Lung (tissue), 11 donors: ENCODE measurements at regions not wholly inside any gene's neighbourhood (a gene's known extent, or its start where the extent isn't known, plus 50 kb on each side); places are given as distances from the start of the nearest gene placed in this dataset.

Experiments used
- ATAC-seq: fragments of 200-7000 bp; cut with Tn5 transposase; one replicate; pipeline ENCODE4 v1.9.1; 2020; ENCODE audit warnings: moderate number of reproducible peaks; ENCODE audit not compliant: insufficient read depth, low FRiP score
- DNase-seq, 3 donors: peaks; one replicate each; pipeline ENCODE4 v3.0.0-alpha.2; 2013 to 2017
- H3K27ac ChIP-seq, 2 donors: one replicate each; pipeline ENCODE4 v1.5.1; 2013; ENCODE audit warnings: mild to moderate bottlenecking in 2 of 2, moderate library complexity in 2 of 2, control low read depth in 1 of 2, inconsistent platforms in 1 of 2, low read depth in 1 of 2, low read length in 1 of 2
- H3K27me3 ChIP-seq, 3 donors: one replicate each; pipeline ENCODE4 v1.5.1; 2013; ENCODE audit warnings: low read length in 2 of 3; ENCODE audit not compliant: control insufficient read depth in 3 of 3, insufficient read depth in 3 of 3
- H3K36me3 ChIP-seq, 4 donors: one replicate each; pipeline ENCODE4 v1.5.1; 2013; ENCODE audit warnings: low read length in 4 of 4, mild to moderate bottlenecking in 1 of 4, moderate library complexity in 1 of 4; ENCODE audit not compliant: control insufficient read depth in 4 of 4, insufficient read depth in 4 of 4
- H3K4me1 ChIP-seq, 5 donors: one replicate each; pipeline ENCODE4 v1.5.1; 2013; ENCODE audit warnings: low read length in 5 of 5, mild to moderate bottlenecking in 2 of 5, moderate library complexity in 1 of 5; ENCODE audit not compliant: control insufficient read depth in 5 of 5, insufficient read depth in 5 of 5
- H3K4me3 ChIP-seq: one replicate; pipeline ENCODE4 v1.5.1; 2013; ENCODE audit warnings: mild to moderate bottlenecking, control low read depth, moderate library complexity
- H3K9ac ChIP-seq, 2 donors: one replicate each; pipeline ENCODE4 v1.5.1; 2013; ENCODE audit warnings: low read length in 2 of 2, control low read depth in 1 of 2; ENCODE audit not compliant: insufficient read depth in 1 of 2
- H3K9me3 ChIP-seq, 4 donors: one replicate each; pipeline ENCODE4 v1.5.1; 2013; ENCODE audit warnings: low read length in 3 of 4, mild to moderate bottlenecking in 1 of 4, moderate library complexity in 1 of 4; ENCODE audit not compliant: control insufficient read depth in 4 of 4, insufficient read depth in 3 of 4
- WGBS, 2 donors: extraction: QIAGEN DNeasy Blood & Tissue Kit; methylation state at CpG; one replicate each; pipeline ENCODE4 v1.1.7; 2013; 5-methylcytosine and 5-hydroxymethylcytosine counted together
- TF ChIP-seq, protein P1 (sequence below): IDR thresholded peaks from 2 replicates; pipeline ENCODE4 v1.5.1; 2012; ENCODE audit warnings: mild to moderate bottlenecking; ENCODE audit errors: control extremely low read depth, extremely low read depth
- donor health status: control.
- donor health status: control.
- donor health status: Bipolar disorder and iron deficiency.
- donor health status: healthy.
- donor health status: DM: yes; HTN: yes; CAD: no.

- Histone ChIP-seq H3K27ac (no peak overlapping the region), H3K4me1 (peaks cover 0 to 3% (median 0%) of the 10 kb centered on the region in 5 donors), H3K27me3 (peaks cover 0 to 2% (median 0%) of the 10 kb centered on the region in 3 donors), H3K36me3 (no peaks in the 10 kb centered on the region), H3K9me3 (no peaks in the 10 kb centered on the region), H3K4me3 (no peak overlapping the region), H3K9ac (no peak overlapping the region)
- TF ChIP-seq, protein P1, sequence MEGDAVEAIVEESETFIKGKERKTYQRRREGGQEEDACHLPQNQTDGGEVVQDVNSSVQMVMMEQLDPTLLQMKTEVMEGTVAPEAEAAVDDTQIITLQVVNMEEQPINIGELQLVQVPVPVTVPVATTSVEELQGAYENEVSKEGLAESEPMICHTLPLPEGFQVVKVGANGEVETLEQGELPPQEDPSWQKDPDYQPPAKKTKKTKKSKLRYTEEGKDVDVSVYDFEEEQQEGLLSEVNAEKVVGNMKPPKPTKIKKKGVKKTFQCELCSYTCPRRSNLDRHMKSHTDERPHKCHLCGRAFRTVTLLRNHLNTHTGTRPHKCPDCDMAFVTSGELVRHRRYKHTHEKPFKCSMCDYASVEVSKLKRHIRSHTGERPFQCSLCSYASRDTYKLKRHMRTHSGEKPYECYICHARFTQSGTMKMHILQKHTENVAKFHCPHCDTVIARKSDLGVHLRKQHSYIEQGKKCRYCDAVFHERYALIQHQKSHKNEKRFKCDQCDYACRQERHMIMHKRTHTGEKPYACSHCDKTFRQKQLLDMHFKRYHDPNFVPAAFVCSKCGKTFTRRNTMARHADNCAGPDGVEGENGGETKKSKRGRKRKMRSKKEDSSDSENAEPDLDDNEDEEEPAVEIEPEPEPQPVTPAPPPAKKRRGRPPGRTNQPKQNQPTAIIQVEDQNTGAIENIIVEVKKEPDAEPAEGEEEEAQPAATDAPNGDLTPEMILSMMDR, result no peak
- no peak for ATAC-seq
- no peak for DNase-seq
- WGBS, 2 donors, result 38 to 44% methylated on average over 7 of the region's 7 CpGs
Observed at GRCh38 chr11:112785149-112785548, 176.1 kb upstream of the NCAM1 start.

GRCh38 chr11:112785719-112786118 lies 175.5 kb upstream of the NCAM1 start:
- H3K4me1 ChIP-seq, result peaks cover 0 to 3% (median 0%) of the 10 kb centered on the region in 5 donors
- H3K4me3 ChIP-seq, result no peak overlapping the region
- 55 to 68% methylated on average over 3 of the region's 3 CpGs for WGBS, 2 donors
- DNase-seq (peak in 1 of 3 donors; percentile 37), ATAC-seq (no peak)
- no peaks in the 10 kb centered on the region for H3K36me3 ChIP-seq
- H3K9ac ChIP-seq, result no peak overlapping the region
- peak overlapping the region in 1 of 2 donors; percentile 49 for H3K27ac ChIP-seq
- TF ChIP-seq, protein P1, result no peak
- H3K9me3 ChIP-seq, result no peaks in the 10 kb centered on the region
- H3K27me3 ChIP-seq, result peaks cover 0 to 2% (median 0%) of the 10 kb centered on the region in 3 donors

DNA sequence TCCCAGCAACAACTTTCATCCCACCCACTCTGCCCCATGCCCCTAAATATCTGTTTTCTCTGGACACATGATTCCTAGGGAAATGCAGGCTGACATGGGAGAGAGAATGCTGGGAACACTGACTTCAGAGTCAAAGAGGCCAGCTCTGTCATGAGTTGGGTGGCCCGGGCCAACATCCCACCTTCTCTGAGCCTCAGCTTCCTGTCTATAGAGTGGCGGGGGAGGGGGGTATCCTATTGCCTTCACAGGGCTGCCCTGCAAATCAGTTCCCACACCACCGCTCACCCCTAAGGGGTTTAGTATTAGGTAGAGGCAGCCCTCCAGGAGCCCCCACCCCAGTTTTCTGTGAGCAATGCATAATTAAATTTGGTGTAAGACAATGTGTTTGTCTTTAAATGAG lies 175.0 kb upstream of the NCAM1 start:
- no peak for ATAC-seq
- Histone ChIP-seq H3K36me3 (no peaks in the 10 kb centered on the region), H3K9me3 (no peaks in the 10 kb centered on the region), H3K27ac (no peak overlapping the region), H3K9ac (no peak overlapping the region), H3K4me1 (peaks cover 0 to 3% (median 0%) of the 10 kb centered on the region in 5 donors), H3K27me3 (peaks cover 0 to 2% (median 0%) of the 10 kb centered on the region in 3 donors), H3K4me3 (no peak overlapping the region)
- WGBS, 2 donors, result 83 to 85% methylated on average over 3 of the region's 3 CpGs
- no peak for DNase-seq
- TF ChIP-seq, protein P1, result no peak
